NCI-H146 (cell line): ENCODE measurements at regions not wholly inside any gene's neighbourhood (a gene's known extent, or its start where the extent isn't known, plus 50 kb on each side); places are given as distances from the start of the nearest gene placed in this dataset.

ENCODE experiments used
- DNase-seq: peaks from one replicate; lab custom pipeline; 2025; lab: John Stamatoyannopoulos, UW

- DNase-seq, result no peak
Measured at GRCh38 chr20:62545901-62546525, 70.2 kb upstream of the GATA5 start.

- no peak for DNase-seq
Measured at GRCh38 chr20:62546606-62547005, 70.8 kb upstream of the GATA5 start.

DNA sequence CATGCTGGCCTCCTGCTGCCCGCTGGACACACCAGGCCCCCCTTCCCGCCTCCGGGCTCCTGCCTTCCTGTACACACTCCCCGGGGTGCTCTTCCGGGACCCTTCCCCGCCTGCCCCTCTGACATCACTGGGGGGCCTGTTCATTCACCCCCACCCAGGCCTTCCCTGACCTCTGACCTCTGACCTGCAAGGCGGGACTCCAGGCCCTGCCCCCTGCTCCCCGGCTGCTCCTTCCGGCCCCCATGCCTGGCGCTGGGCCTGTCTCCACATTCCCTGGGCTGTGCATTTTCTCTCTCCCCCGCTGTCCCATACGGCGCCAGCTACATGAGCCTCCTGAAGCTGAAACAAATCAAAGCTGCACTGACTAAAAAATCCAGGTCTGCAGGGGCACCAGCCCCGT is 71.6 kb upstream of the GATA5 start:
- no peak for DNase-seq

GRCh38 chr20:62548471-62548870 is 72.7 kb upstream of the GATA5 start:
- DNase-seq, result no peak

DNA sequence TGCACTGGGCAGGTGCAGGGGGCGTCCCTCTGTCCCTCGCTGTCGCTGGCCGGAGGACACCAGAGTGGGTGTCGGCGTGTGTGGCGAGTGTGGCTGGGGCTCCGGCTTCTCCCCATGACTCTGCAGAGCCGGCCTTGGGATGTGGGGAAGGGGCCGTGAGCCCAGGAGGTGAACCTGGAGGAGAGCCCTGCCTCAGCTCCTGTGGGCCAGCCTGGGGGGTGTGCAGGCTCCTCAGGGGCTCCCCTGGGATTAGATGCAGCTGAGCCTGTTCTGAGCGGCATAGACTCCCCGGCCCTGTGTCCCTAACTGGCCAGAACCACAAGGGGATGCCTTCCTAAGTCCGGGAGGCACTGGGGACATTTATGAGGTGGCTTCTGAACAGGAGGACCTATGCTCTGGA is 73.2 kb upstream of the GATA5 start:
- DNase-seq, result no peak

DNA sequence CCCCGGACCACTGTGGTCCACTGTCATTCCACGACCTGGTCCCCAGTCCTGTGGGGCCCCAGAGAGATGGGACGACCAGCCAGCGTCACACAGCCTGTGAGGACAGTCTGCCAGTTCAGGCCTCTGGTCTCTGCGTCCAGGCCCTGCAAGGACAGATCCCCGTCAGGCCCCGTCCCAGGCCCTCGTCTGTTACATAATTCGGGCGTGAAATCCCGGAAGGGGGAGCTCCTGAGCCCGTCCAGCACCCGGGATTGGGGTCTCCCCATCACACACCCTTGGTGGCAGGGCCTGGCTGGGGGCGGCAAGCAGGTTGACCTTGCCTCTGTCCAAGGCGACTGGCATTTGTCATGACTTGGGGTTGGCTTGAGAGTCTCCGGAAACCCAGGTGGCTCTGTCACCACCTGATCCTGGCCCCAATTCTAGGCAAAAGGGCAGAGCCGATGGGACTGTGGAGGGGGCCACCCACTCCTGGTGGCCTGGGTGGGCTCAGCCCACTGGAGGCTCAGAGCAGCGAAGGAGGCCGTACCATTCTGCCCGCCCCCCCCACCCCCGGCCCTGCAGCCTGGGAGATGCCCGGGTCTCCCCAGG is 73.8 kb upstream of the GATA5 start:
- DNase-seq, result no peak

- DNase-seq, result no peak
Measured at GRCh38 chr20:62550087-62550632, 74.4 kb upstream of the GATA5 start.

GRCh38 chr20:62551407-62552323 is 75.9 kb upstream of the GATA5 start:
- no peak for DNase-seq

- DNase-seq, result no peak
Measured at GRCh38 chr20:62552613-62553012, 76.8 kb upstream of the GATA5 start.

DNA sequence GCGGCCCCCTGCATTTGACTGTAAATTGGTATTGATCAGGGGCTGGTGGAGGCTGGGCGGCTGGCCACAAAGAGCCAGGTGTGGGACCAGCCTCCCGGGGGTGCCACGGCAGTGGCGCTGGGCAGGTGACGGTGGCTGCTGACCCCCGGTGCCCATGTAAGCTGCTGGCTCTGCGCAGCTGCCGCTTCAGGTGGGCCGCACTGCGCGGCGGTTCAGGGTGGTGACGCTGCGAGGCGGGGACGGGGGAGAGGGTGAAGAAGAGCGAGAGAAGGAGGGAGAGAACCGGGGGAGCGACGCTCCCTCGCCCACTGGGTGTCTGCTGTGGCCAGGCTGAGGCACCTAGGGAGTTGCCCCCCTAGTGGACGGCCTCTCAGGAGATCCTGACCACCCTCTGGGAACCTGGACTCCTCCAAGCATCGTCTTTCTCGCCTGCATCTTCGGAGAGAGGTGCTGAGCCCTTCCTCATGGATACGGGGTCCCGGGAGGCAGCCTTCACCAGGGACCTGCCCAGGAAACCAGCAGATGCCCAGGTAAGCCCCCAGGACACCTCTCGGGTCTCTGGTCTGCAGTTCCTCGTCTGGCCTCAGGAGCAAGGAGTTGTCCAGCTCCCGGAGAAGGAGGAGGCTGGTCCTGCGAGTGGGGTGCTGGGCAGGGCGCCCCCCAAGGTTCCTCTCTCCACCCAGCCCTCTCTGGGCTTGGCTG is 77.5 kb upstream of the GATA5 start:
- no peak for DNase-seq

DNA sequence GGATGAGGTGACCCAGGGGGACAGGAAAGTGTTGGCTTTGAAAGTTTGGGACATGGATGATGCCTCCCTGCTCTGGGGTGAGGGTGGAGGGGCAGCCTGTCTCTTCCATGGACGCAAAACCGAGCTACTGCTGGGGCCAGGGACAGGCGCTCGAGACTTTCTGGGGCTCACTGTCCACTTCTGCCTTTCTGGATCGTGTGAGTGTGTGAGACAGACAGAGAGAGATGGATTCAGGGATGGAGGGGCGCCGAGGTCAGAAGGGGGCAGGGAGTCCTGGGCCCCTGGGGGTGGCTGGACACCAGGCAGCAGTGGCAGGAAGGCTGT is 78.0 kb upstream of the GATA5 start:
- no peak for DNase-seq

DNA sequence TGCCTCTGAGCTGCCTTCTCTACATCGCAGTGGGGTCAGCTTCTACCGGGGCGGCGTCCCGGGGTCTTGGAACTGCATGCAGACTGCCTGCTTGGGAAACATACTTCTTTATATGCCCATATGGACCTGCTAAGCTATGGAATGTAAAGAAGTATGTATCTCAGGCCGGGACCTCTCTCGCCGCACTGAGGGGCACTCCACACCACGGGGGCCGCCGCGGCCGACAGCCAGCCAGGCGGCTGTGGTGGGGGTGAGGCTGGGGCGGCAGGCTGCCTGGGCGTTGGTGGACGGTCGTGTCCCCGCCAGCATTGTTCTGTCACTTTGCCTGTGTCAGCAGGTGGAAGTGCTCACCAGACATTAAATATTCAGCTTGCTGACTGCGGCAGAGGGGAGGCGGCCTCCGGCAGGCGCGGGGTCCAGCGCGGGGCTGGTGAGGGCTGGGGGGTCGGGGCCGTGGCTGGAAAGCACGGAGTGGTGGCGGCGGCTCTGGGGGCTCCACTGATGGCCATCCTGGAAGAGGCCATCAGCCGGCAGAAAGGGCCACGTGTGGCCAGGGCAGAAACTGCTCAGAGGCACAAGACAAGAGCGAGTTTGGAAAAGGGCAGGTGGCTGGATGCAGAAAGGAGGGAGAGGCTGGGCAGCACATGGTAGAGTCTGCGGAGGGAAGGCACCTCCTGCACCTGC is 78.6 kb upstream of the GATA5 start:
- DNase-seq, result no peak

DNA sequence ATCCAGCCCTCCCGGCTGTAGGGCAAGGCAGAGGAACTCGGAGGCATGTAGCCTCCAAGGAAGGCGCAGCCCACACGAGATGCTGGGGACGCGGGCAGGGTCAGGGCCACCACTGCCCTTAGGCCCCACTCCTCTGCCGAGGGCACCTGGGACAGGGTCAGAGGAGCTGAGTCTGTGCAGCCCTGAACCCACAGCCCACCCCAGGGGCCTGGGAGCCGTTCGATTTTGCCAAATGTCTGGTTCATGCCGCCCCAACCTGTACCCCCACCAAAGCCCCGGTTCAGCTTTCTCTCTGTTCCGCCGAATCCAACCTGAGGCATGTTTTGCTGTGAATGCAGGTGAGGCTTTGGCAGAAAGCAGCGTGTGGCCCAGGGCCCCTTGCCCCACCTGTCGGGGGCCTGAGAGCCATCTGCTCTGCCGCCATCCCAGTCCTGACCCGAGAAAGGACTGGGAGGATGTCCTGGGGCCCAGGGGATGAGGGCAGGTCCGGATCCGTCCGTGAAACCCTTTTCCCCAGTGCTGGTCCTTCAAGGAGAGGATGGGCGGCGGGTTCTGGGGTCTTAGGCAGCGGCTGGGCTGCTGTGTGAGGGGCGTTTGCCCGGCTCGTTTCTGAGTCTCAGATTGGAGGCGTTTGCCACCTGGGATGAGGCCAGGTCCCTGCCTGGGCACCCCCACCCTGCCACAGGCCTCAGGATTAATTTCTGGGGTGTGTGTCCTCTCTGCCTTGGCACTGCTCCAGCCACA is 79.3 kb upstream of the GATA5 start:
- DNase-seq, result no peak

- no peak for DNase-seq
Measured at GRCh38 chr20:62555642-62556420, 80.0 kb upstream of the GATA5 start.

DNA sequence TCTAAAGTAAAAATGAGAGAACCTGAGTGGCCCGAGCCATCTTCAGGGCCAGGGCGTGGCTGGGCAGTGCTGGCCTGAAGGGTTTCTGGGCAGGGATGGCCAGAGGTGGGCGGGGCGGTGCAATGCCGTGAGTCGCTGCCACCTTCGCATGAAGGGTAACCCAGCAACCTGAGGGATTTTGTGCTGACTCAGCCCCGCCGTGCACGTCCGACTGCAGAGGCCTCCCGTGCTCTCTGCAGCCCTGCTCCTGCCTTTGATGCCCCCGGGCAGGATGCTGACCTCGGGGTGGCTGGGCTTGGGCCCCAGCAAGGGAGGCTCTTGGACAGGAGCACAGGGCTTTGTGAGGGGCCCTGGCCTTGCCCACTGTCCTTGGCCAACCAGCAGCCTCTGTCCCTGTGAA is 81.7 kb upstream of the GATA5 start:
- DNase-seq, result no peak

DNA sequence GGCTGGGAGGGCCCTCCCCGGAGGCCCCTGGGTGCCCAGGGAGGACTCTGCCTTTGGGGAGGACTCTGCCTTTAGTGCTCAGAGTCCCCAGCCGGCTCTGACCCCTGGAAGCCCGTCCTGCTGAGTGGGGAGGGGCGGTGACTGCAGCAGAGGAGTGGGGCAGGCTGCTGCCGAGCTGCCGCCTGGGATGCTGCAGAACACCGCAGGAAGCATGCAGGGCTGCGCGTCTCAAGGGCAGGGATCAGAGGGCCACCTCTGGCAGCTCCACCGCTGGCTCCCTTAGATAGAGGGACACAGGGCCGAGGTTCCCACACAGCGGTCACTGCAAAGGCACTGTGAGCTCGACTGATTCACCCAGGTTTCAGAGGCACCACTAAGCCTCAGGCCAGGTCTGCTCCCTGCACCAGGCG is 82.2 kb upstream of the GATA5 start:
- no peak for DNase-seq

GRCh38 chr20:62558779-62559178 is 83.0 kb upstream of the GATA5 start:
- DNase-seq, result no peak

DNA sequence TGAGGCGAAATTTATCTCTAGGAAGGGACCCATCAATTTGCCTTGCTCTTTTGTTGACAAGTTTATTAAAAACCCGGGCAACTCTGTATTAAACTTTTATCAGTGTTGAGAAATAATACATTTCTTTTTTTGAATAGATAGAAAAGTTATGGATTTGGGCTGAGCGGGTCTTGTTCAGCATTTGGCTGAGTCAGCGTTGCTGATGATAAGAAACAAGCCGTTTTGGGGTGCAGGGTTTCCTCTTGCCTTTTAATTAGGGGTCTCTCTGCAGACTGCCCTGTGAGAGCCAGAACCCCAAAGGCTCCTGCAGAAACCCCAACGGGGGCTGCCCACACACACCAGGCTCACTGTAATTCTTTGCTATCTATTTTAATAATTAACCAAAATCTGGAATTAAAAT is 82.1 kb upstream of the SLCO4A1 start:
- no peak for DNase-seq

DNA sequence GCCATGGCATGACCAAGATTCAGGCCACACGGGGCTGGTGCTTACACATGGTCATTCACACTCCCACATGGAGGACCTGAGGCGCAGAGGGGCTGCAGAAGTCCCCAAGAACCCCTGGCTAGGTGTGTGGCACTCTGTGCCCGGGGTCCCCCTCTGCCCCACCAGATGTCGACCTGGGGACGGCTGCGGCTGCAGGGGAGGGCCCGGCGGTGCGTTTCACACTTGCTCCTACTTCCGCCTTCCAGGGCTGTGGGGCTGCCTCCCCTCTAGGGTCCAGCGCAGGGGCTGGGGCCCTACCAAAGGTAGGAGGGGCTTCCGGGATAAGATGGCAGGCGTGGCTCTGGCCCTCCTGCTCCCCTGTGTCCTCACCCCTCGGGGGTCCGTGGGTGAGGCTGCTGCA is 81.1 kb upstream of the SLCO4A1 start:
- no peak for DNase-seq

DNA sequence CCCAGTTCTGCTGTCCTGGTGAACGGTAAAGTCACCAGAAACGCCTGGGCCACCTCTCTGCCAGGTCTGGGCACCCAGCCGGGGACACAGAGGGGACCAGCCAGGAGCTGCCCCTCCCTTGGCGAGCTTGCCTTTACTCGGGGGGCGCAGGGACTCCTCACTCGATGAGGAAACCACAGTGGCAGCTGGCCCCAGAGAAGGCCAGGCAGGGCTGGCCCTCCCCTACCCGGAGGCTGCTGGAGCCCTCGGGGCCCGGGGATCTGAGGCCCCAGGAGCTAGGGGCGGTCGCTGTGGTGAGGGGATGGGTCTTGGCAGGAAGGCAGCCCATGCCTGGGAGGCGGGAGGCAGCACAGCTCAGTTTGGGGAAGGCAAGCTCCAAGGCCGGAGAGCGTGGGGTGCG is 80.4 kb upstream of the SLCO4A1 start:
- DNase-seq, result no peak
